IMR-90 (cell line): ENCODE measurements at regions not wholly inside any gene's neighbourhood (a gene's known extent, or its start where the extent isn't known, plus 50 kb on each side); places are given as distances from the start of the nearest gene placed in this dataset.

ENCODE experiments used
- ATAC-seq: fragments of 200-7000 bp; cut with Tn5 transposase; 2 replicates; pipeline ENCODE4 v1.9.1; 2020; ENCODE audit warnings: low read depth, mild to moderate bottlenecking, moderate library complexity
- BruUV-seq: library from RNA; stranded (reverse); fragments of 400-500 nt; replicated peaks from 2 replicates; lab custom pipeline; 2021; lab: Mats Ljungman, UMichigan
- CTCF ChIA-PET: fragments of 300-600 bp; formaldehyde crosslinking; extraction: SDS; loops from one replicate; lab custom pipeline; 2021; ENCODE audit warnings: antibody characterized with exemption; lab: Yijun Ruan, JAX
- POLR2A ChIA-PET: fragments of 300-600 bp; sonication (Branson Sonifier 250); formaldehyde crosslinking; loops from one replicate; lab custom pipeline; 2022; ENCODE audit warnings: antibody characterized with exemption; ENCODE audit not compliant: unreplicated experiment; lab: Charles Lee
- DNase-seq: peaks from one replicate; pipeline ENCODE4 v3.0.0; 2013
- H2AFZ ChIP-seq: replicated peaks from 2 replicates; pipeline ENCODE3; 2013; ENCODE audit warnings: low read length, mild to moderate bottlenecking; ENCODE audit not compliant: poor library complexity
- H2AK5ac ChIP-seq: 2 replicates; pipeline ENCODE4 v1.6.1; 2013; ENCODE audit warnings: low read depth, low read length, inconsistent platforms
- H2AK9ac ChIP-seq: replicated peaks from 2 replicates; pipeline ENCODE3; 2013; ENCODE audit warnings: mild to moderate bottlenecking, low read depth, low read length, moderate library complexity; ENCODE audit not compliant: poor library complexity
- H2BK120ac ChIP-seq: 2 replicates; pipeline ENCODE4 v1.6.1; 2013; ENCODE audit warnings: low read depth, low read length, inconsistent platforms
- H2BK15ac ChIP-seq: 3 replicates; pipeline ENCODE4 v1.6.1; 2013; ENCODE audit warnings: low read depth, low read length, inconsistent platforms
- H2BK20ac ChIP-seq: 2 replicates; pipeline ENCODE4 v1.6.1; 2013; ENCODE audit warnings: low read depth, mild to moderate bottlenecking, inconsistent platforms, low read length, moderate library complexity
- H2BK5ac ChIP-seq: 2 replicates; pipeline ENCODE4 v1.6.1; 2013; ENCODE audit warnings: mild to moderate bottlenecking, low read depth, low read length, inconsistent platforms; ENCODE audit not compliant: poor library complexity, severe bottlenecking
- H3K14ac ChIP-seq: replicated peaks from 2 replicates; pipeline ENCODE4 v1.6.1; 2013; ENCODE audit warnings: low read depth, low read length, inconsistent platforms
- H3K18ac ChIP-seq: 2 replicates; pipeline ENCODE4 v1.6.1; 2013; ENCODE audit warnings: low read depth, low read length, control low read depth
- H3K23ac ChIP-seq: 2 replicates; pipeline ENCODE4 v1.6.1; 2013; ENCODE audit warnings: low read depth, low read length, inconsistent platforms
- H3K27ac ChIP-seq: 2 replicates; pipeline ENCODE4 v1.5.1; 2013; ENCODE audit warnings: mild to moderate bottlenecking, control low read depth, low read length; ENCODE audit not compliant: insufficient read depth
- H3K27me3 ChIP-seq: 2 replicates; pipeline ENCODE4 v1.6.1; 2013; ENCODE audit warnings: low read length; ENCODE audit not compliant: control insufficient read depth, insufficient read depth
- H3K36me3 ChIP-seq: 2 replicates; pipeline ENCODE4 v1.6.1; 2013; ENCODE audit warnings: low read length, mixed read lengths; ENCODE audit not compliant: control insufficient read depth, insufficient read depth
- H3K4ac ChIP-seq: 2 replicates; pipeline ENCODE4 v1.6.1; 2013; ENCODE audit warnings: low read depth, low read length, inconsistent platforms
- H3K4me1 ChIP-seq: 2 replicates; pipeline ENCODE4 v1.6.1; 2013; ENCODE audit warnings: low read length, mixed read lengths; ENCODE audit not compliant: control insufficient read depth, insufficient read depth
- H3K4me2 ChIP-seq: 2 replicates; pipeline ENCODE4 v1.6.1; 2013; ENCODE audit warnings: low read depth, mild to moderate bottlenecking, control low read depth, low read length, moderate library complexity
- H3K4me3 ChIP-seq: 2 replicates; pipeline ENCODE4 v1.5.1; 2013; ENCODE audit warnings: low read depth, mild to moderate bottlenecking, control low read depth, low read length, moderate library complexity; ENCODE audit not compliant: insufficient read depth
- H3K56ac ChIP-seq: 2 replicates; pipeline ENCODE4 v1.6.1; 2013; ENCODE audit warnings: low read length, inconsistent platforms; ENCODE audit not compliant: insufficient read depth; ENCODE audit errors: extremely low read depth
- H3K79me1 ChIP-seq, 2 experiments: 2 replicates each; pipeline ENCODE4 v1.6.1; 2013; ENCODE audit warnings: low read length in 2 of 2, inconsistent platforms in 1 of 2, low read depth in 1 of 2
- H3K9ac ChIP-seq: 2 replicates; pipeline ENCODE4 v1.6.1; 2013; ENCODE audit warnings: low read depth, low read length, control low read depth
- H3K9me1 ChIP-seq: 2 replicates; pipeline ENCODE4 v1.6.1; 2013; ENCODE audit warnings: low read length, inconsistent platforms; ENCODE audit not compliant: insufficient read depth
- H3K9me3 ChIP-seq: 2 replicates; pipeline ENCODE4 v1.6.1; 2013; ENCODE audit warnings: low read length; ENCODE audit not compliant: control insufficient read depth, insufficient read depth
- H4K20me1 ChIP-seq: 2 replicates; pipeline ENCODE4 v1.6.1; 2013; ENCODE audit warnings: low read length, inconsistent platforms; ENCODE audit not compliant: insufficient read depth
- H4K5ac ChIP-seq: 2 replicates; pipeline ENCODE4 v1.6.1; 2013; ENCODE audit warnings: mild to moderate bottlenecking, low read depth, low read length, control low read depth
- H4K8ac ChIP-seq, 2 experiments: 2 replicates each; pipeline ENCODE4 v1.6.1; 2013; ENCODE audit warnings: low read depth in 2 of 2, low read length in 2 of 2, control low read depth in 1 of 2, inconsistent platforms in 1 of 2
- H4K91ac ChIP-seq: 2 replicates; pipeline ENCODE4 v1.6.1; 2013; ENCODE audit warnings: low read depth, low read length, inconsistent platforms; ENCODE audit not compliant: insufficient read depth
- BHLHE40 ChIP-seq: fragments of 150-350 bp; IDR thresholded peaks from 2 replicates; pipeline ENCODE4 v1.6.1; 2016; ENCODE audit warnings: mild to moderate bottlenecking, low read depth, low read length
- CTCF ChIP-seq: conservative IDR thresholded peaks from 2 replicates; pipeline ENCODE4 v1.5.1; 2012; ENCODE audit warnings: mild to moderate bottlenecking, low read depth, low read length, improper control_type of control experiment
- ELK1 ChIP-seq: fragments of 150-350 bp; IDR thresholded peaks from 2 replicates; pipeline ENCODE4 v1.6.1; 2016; ENCODE audit warnings: low read depth, mild to moderate bottlenecking, low read length, moderate library complexity, borderline replicate concordance
- FOS ChIP-seq: fragments of 150-350 bp; IDR thresholded peaks from 2 replicates; pipeline ENCODE4 v1.6.1; 2016; ENCODE audit warnings: low read depth, low read length
- WGBS, 2 experiments: methylation state at CpG; one replicate each; pipeline versions ENCODE4 v1.1.5 to v1.1.7; 2013; ENCODE audit warnings: missing lambda C conversion rate in 2 of 2; ENCODE audit not compliant: insufficient read length in 1 of 2; ENCODE audit errors: extremely low coverage in 2 of 2; 5-methylcytosine and 5-hydroxymethylcytosine counted together
- dilution Hi-C: fragments of 300-500 bp; cut with HindIII; formaldehyde crosslinking; loops from one replicate; pipeline ENCODE4 v1.14.3; 2018; ENCODE audit warnings: low sequenced_read_pairs; ENCODE audit not compliant: unreplicated experiment
- in situ Hi-C: fragments of 300-500 bp; cut with MboI; formaldehyde crosslinking; loops from 3 replicates; pipeline ENCODE4 v1.14.3; 2019; ENCODE audit warnings: low sequenced_read_pairs, inconsistent platforms, mixed read lengths
- intact Hi-C: fragments of 100-400 bp; cut with micrococcal nuclease; formaldehyde crosslinking; loops from 2 replicates; pipeline ENCODE4 v1.10.0; 2022

- Histone ChIP-seq H2AFZ (no peak overlapping the region), H4K8ac (no peak overlapping the region), H2AK5ac (no peak overlapping the region), H3K4me3 (no peak overlapping the region), H3K9me3 (no peaks in the 10 kb centered on the region), H4K5ac (no peak overlapping the region), H2BK120ac (no peak overlapping the region), H3K56ac (no peak overlapping the region), H3K4me2 (no peak overlapping the region), H2BK20ac (no peak overlapping the region), H3K14ac (no peak overlapping the region), H3K18ac (no peak overlapping the region), H3K79me1 (no peaks in the 10 kb centered on the region), H4K20me1 (no peaks in the 10 kb centered on the region), H4K91ac (no peak overlapping the region), H3K9ac (no peak overlapping the region), H3K9me1 (no peaks in the 10 kb centered on the region), H3K27me3 (no peaks in the 10 kb centered on the region), H2AK9ac (no peak overlapping the region), H3K4me1 (no peaks in the 10 kb centered on the region), H2BK5ac (no peak overlapping the region), H3K27ac (no peak overlapping the region), H3K4ac (no peak overlapping the region), H2BK15ac (no peak overlapping the region), H3K36me3 (no peaks in the 10 kb centered on the region), H3K23ac (no peak overlapping the region)
- no CpG with 5 or more reads among the region's 2 CpGs for WGBS, 2 experiments
- TF ChIP-seq BHLHE40 (no peak), ELK1 (no peak), CTCF (no peak), FOS (no peak)
- dilution Hi-C loops (no loop called here), intact Hi-C loops (no loop called here), in situ Hi-C loops (no loop called here)
- ChIA-PET CTCF (interaction anchor here (1.0 kb wide), 1 partner anchor 192 kb away, joined by 4 read pairs; no protein-coding TSS in a partner anchor), POLR2A (interaction anchor here (0.7 kb wide), 1 partner anchor 1553 kb away, joined by 3 read pairs; no protein-coding TSS in a partner anchor)
- no TSS peak for BruUV-seq
- DNase-seq: no peak
- no peak for ATAC-seq
Measured at GRCh38 chr2:53211201-53211774, 556.3 kb upstream of the CHAC2 start.
